ENCODE measurements at regions not wholly inside any gene's neighbourhood (a gene's known extent, or its start where the extent isn't known, plus 50 kb on each side); places are given as distances from the start of the nearest gene placed in this dataset.

GRCh38 chr2:111689941-111690340 is 194.1 kb downstream of the ANAPC1 start:
- TF ChIP-seq, protein P1, sequence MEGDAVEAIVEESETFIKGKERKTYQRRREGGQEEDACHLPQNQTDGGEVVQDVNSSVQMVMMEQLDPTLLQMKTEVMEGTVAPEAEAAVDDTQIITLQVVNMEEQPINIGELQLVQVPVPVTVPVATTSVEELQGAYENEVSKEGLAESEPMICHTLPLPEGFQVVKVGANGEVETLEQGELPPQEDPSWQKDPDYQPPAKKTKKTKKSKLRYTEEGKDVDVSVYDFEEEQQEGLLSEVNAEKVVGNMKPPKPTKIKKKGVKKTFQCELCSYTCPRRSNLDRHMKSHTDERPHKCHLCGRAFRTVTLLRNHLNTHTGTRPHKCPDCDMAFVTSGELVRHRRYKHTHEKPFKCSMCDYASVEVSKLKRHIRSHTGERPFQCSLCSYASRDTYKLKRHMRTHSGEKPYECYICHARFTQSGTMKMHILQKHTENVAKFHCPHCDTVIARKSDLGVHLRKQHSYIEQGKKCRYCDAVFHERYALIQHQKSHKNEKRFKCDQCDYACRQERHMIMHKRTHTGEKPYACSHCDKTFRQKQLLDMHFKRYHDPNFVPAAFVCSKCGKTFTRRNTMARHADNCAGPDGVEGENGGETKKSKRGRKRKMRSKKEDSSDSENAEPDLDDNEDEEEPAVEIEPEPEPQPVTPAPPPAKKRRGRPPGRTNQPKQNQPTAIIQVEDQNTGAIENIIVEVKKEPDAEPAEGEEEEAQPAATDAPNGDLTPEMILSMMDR (IDR thresholded peaks at IDR 0.05; ENCODE audit: control insufficient read depth, insufficient read depth, low read depth, low read length, missing control alignments) = no peak
- H3K4me3 ChIP-seq (ENCODE audit: control insufficient read depth, low read depth, low read length) = no peak overlapping the region
- no peak for DNase-seq (ENCODE audit: low read depth)

DNA sequence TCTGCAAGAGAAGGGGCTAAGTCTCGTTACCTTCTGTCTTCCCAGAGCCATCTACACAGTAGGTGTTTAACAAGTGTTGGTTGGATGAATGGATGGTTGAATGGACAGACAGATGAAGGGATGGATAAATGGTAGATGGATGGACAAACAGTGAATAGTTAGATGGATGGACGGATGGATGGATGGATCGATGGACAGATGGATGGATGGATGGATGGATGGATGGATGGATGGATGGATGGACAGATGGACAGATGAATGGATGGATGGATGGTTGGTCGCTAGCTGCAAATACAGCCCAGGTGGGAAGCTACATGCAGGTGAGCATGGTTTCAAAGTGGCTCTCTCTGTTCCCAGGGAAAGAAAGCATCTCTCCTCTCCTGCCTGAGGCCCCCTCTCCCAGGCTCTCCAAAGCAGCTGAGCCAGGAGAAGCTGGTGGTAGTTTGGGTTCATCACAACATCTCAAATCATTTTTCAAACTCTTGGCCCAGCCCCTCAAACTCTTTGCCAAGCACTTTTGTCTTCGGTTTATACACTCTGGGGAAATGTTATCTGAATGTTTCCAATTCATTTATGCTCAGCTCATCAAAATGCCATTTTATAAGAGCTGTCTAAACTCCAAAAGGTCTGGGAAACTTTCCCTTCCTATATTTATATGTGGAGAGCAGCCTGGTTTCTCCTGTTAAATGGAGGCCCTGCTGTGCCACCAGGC is 192.7 kb downstream of the ANAPC1 start:
- no peak for DNase-seq (ENCODE audit: low read depth)
- no peak overlapping the region for H3K4me3 ChIP-seq (ENCODE audit: control insufficient read depth, low read depth, low read length)
- TF ChIP-seq, protein P1 (IDR thresholded peaks at IDR 0.05; ENCODE audit: control insufficient read depth, insufficient read depth, low read depth, low read length, missing control alignments) = no peak

GRCh38 chr2:111692311-111692710 is 191.7 kb downstream of the ANAPC1 start:
- DNase-seq (ENCODE audit: low read depth) = no peak
- TF ChIP-seq, protein P1 (IDR thresholded peaks at IDR 0.05; ENCODE audit: control insufficient read depth, insufficient read depth, low read depth, low read length, missing control alignments) = no peak
- no peak overlapping the region for H3K4me3 ChIP-seq (ENCODE audit: control insufficient read depth, low read depth, low read length)

DNA sequence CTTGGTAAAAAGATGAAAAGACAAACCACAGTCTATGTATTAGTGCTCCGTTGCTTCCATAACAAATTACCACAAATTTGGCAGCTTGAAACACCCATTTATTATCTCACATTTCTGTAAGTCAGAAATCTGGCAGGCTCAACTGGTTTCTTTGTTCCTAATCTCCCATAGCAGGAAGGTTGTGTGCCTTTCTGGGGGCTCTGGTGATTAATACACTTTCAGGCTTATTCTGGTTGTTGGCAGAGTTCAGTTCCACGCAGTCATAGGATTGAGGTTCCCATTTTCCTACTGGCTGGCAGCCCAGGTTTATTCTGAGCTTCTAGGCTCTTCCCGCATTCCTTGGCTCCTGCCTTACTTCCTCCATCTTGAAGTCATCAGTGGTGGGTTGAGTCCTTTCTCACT is 189.3 kb downstream of the ANAPC1 start:
- TF ChIP-seq, protein P1 (IDR thresholded peaks at IDR 0.05; ENCODE audit: control insufficient read depth, insufficient read depth, low read depth, low read length, missing control alignments) = no peak
- peak; percentile 69 for DNase-seq (ENCODE audit: low read depth)
- H3K4me3 ChIP-seq (ENCODE audit: control insufficient read depth, low read depth, low read length) = no peak overlapping the region

DNA sequence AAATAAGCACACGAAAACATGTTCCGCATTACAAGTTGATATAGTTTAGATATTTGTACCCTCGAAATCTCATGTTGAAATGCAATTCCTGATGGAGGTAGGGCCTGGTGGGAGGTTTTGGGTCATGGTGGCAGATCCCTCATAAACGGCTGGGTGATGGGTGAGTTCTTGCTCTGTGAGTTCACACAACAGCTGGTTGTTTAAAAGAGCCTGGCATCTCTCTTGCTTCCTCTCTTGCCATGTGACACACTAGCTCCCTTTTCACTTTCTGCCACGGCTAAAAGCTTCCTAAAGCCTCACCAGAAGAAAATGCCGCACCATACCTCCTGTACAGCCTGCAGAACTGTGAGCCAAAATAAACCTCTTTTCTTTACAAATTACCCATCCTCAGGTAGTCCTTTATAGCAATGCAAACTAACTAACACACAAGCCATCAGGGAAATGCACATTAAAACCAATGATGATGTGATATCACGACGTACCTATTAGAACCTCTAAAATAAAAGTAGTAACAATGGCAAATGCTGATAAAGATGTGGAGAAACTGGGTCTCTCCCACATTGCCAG is 188.5 kb downstream of the ANAPC1 start:
- TF ChIP-seq, protein P1 (IDR thresholded peaks at IDR 0.05; ENCODE audit: control insufficient read depth, insufficient read depth, low read depth, low read length, missing control alignments) = no peak
- no peak for DNase-seq (ENCODE audit: low read depth)
- no peak overlapping the region for H3K4me3 ChIP-seq (ENCODE audit: control insufficient read depth, low read depth, low read length)

GRCh38 chr2:111696226-111696625 is 187.8 kb downstream of the ANAPC1 start:
- TF ChIP-seq, protein P1 (IDR thresholded peaks at IDR 0.05; ENCODE audit: control insufficient read depth, insufficient read depth, low read depth, low read length, missing control alignments) = no peak
- DNase-seq (ENCODE audit: low read depth) = no peak
- H3K4me3 ChIP-seq (ENCODE audit: control insufficient read depth, low read depth, low read length) = no peak overlapping the region

All from AG09309 (cell line).